NB4 (cell line): ENCODE measurements at regions not wholly inside any gene's neighbourhood (a gene's known extent, or its start where the extent isn't known, plus 50 kb on each side); places are given as distances from the start of the nearest gene placed in this dataset.
"Not testable (repeated sequence)": the region's sequence is repeated elsewhere in the genome, so short reads cannot be mapped to it uniquely, and the experiment has no call there.

Experiments
- POLR2A ChIP-seq: IDR thresholded peaks from 2 replicates; pipeline ENCODE4 v1.6.1; 2011; ENCODE audit warnings: mild to moderate bottlenecking; ENCODE audit not compliant: insufficient read length; ENCODE audit errors: extremely low read depth
- TF ChIP-seq, protein P1 (sequence below): IDR thresholded peaks from one replicate; pipeline ENCODE4 v1.5.1; 2012; ENCODE audit warnings: low read depth, low read length
- TF ChIP-seq, protein P2 (sequence below): IDR thresholded peaks from 2 replicates; pipeline ENCODE4 v1.6.1; 2011; ENCODE audit warnings: low read depth, low read length

DNA sequence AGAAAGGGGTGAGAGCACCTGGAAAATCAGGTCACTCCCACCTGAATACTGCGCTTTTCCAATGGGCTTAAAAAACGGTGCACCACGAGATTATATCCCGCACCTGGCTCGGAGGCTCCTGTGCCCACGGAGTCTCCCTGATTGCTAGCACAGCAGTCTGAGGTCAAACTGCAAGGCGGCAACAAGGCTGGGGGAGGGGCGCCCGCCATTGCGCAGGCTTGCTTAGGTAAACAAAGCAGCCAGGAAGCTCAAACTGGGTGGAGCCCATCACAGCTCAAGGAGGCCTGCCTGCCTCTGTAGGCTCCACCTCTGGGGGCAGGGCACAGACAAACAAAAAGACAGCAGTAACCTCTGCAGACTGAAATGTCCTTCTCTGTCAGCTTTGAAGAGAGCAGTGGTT is 160.6 kb downstream of the EMB start:
- TF ChIP-seq, protein P1, sequence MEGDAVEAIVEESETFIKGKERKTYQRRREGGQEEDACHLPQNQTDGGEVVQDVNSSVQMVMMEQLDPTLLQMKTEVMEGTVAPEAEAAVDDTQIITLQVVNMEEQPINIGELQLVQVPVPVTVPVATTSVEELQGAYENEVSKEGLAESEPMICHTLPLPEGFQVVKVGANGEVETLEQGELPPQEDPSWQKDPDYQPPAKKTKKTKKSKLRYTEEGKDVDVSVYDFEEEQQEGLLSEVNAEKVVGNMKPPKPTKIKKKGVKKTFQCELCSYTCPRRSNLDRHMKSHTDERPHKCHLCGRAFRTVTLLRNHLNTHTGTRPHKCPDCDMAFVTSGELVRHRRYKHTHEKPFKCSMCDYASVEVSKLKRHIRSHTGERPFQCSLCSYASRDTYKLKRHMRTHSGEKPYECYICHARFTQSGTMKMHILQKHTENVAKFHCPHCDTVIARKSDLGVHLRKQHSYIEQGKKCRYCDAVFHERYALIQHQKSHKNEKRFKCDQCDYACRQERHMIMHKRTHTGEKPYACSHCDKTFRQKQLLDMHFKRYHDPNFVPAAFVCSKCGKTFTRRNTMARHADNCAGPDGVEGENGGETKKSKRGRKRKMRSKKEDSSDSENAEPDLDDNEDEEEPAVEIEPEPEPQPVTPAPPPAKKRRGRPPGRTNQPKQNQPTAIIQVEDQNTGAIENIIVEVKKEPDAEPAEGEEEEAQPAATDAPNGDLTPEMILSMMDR, result not testable (repeated sequence)
- TF ChIP-seq, protein P2, sequence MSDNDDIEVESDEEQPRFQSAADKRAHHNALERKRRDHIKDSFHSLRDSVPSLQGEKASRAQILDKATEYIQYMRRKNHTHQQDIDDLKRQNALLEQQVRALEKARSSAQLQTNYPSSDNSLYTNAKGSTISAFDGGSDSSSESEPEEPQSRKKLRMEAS, result not testable (repeated sequence)
- not testable (repeated sequence) for TF ChIP-seq POLR2A
